Mesenchymal stem cell (in vitro differentiated cells and primary cell): ENCODE measurements at regions not wholly inside any gene's neighbourhood (a gene's known extent, or its start where the extent isn't known, plus 50 kb on each side); places are given as distances from the start of the nearest gene placed in this dataset.

ENCODE experiments used
- DNase-seq: peaks from one replicate; pipeline ENCODE4 v3.0.0-alpha.2; 2013
- H2AFZ ChIP-seq: one replicate; pipeline ENCODE4 v1.6.1; 2013; ENCODE audit warnings: low read depth, mild to moderate bottlenecking, control low read depth, inconsistent platforms, low read length, moderate library complexity
- H2AK5ac ChIP-seq: 2 replicates; pipeline ENCODE4 v1.6.1; 2013; ENCODE audit warnings: low read length, moderate library complexity, mild to moderate bottlenecking, inconsistent platforms; ENCODE audit not compliant: severe bottlenecking
- H2BK120ac ChIP-seq: one replicate; pipeline ENCODE4 v1.6.1; 2013; ENCODE audit warnings: low read depth, mild to moderate bottlenecking, inconsistent platforms, low read length, moderate library complexity
- H2BK12ac ChIP-seq, 2 experiments: one replicate each; pipeline ENCODE4 v1.6.1; 2013; ENCODE audit warnings: inconsistent platforms in 2 of 2, low read length in 2 of 2, mild to moderate bottlenecking in 2 of 2, moderate library complexity in 2 of 2, control low read depth in 1 of 2
- H2BK15ac ChIP-seq: one replicate; pipeline ENCODE4 v1.6.1; 2013; ENCODE audit warnings: mild to moderate bottlenecking, low read depth, inconsistent platforms; ENCODE audit not compliant: poor library complexity, severe bottlenecking
- H2BK5ac ChIP-seq: 2 replicates; pipeline ENCODE4 v1.6.1; 2013; ENCODE audit warnings: low read depth, mild to moderate bottlenecking, low read length, control low read depth, inconsistent platforms; ENCODE audit not compliant: poor library complexity, severe bottlenecking
- H3K14ac ChIP-seq, 2 experiments: one replicate each; pipeline ENCODE4 v1.6.1; 2013; ENCODE audit warnings: inconsistent platforms in 2 of 2, low read length in 2 of 2, control low read depth in 1 of 2, mild to moderate bottlenecking in 1 of 2, moderate library complexity in 1 of 2
- H3K18ac ChIP-seq, 2 experiments: one replicate each; pipeline ENCODE4 v1.6.1; 2013; ENCODE audit warnings: inconsistent platforms in 2 of 2, low read length in 2 of 2, control low read depth in 1 of 2, low read depth in 1 of 2, mild to moderate bottlenecking in 1 of 2
- H3K23ac ChIP-seq, 2 experiments: one replicate each; pipeline ENCODE4 v1.6.1; 2013; ENCODE audit warnings: inconsistent platforms in 2 of 2, low read length in 2 of 2, mild to moderate bottlenecking in 2 of 2, moderate library complexity in 2 of 2, control low read depth in 1 of 2
- H3K27ac ChIP-seq: 2 replicates; pipeline ENCODE4 v1.5.1; 2013; ENCODE audit warnings: mild to moderate bottlenecking, moderate library complexity, low read length, control low read depth, inconsistent platforms; ENCODE audit not compliant: poor library complexity, severe bottlenecking
- H3K27me3 ChIP-seq, 2 experiments: 2 replicates each; pipeline versions ENCODE4 v1.6.1 to v1.7.0; 2013; ENCODE audit warnings: low read length in 2 of 2, mild to moderate bottlenecking in 2 of 2, moderate library complexity in 2 of 2, control low read depth in 1 of 2, inconsistent platforms in 1 of 2; ENCODE audit not compliant: control insufficient read depth in 1 of 2, insufficient read depth in 1 of 2
- H3K36me3 ChIP-seq, 2 experiments: 2 replicates each; pipeline versions ENCODE4 v1.6.1 to v1.7.0; 2013; ENCODE audit warnings: low read length in 2 of 2, control low read depth in 1 of 2, inconsistent platforms in 1 of 2, low read depth in 1 of 2, mild to moderate bottlenecking in 1 of 2; ENCODE audit not compliant: insufficient read depth in 2 of 2, control insufficient read depth in 1 of 2
- H3K4ac ChIP-seq, 2 experiments: one replicate each; pipeline ENCODE4 v1.6.1; 2013; ENCODE audit warnings: inconsistent platforms in 2 of 2, low read length in 2 of 2, mild to moderate bottlenecking in 2 of 2, moderate library complexity in 2 of 2, control low read depth in 1 of 2, low read depth in 1 of 2
- H3K4me1 ChIP-seq: 2 replicates; pipeline ENCODE4 v1.6.1; 2013; ENCODE audit warnings: low read depth, low read length, control low read depth; ENCODE audit not compliant: control insufficient read depth, insufficient read depth
- H3K4me2 ChIP-seq: 2 replicates; pipeline ENCODE4 v1.6.1; 2013; ENCODE audit warnings: low read length, mild to moderate bottlenecking, inconsistent platforms; ENCODE audit not compliant: poor library complexity, severe bottlenecking
- H3K4me3 ChIP-seq, 2 experiments: 2 replicates each; pipeline versions ENCODE4 v1.5.1 to v1.7.0; 2013; ENCODE audit warnings: low read length in 2 of 2, mild to moderate bottlenecking in 2 of 2, control low read depth in 1 of 2, low read depth in 1 of 2; ENCODE audit not compliant: insufficient read depth in 1 of 2
- H3K79me1 ChIP-seq: replicated peaks from 2 replicates; pipeline ENCODE4 v1.6.1; 2013; ENCODE audit warnings: mild to moderate bottlenecking, control low read depth, low read length, inconsistent platforms; ENCODE audit not compliant: poor library complexity, severe bottlenecking
- H3K9ac ChIP-seq: 2 replicates; pipeline ENCODE4 v1.7.0; 2013; ENCODE audit warnings: mild to moderate bottlenecking, low read length, moderate library complexity
- H3K9me3 ChIP-seq: 2 replicates; pipeline ENCODE4 v1.7.0; 2013; ENCODE audit warnings: mild to moderate bottlenecking, low read length; ENCODE audit not compliant: control insufficient read depth
- H4K8ac ChIP-seq: one replicate; pipeline ENCODE4 v1.6.1; 2013; ENCODE audit warnings: inconsistent platforms, mild to moderate bottlenecking, low read length, moderate library complexity
- H4K91ac ChIP-seq: one replicate; pipeline ENCODE4 v1.6.1; 2013; ENCODE audit warnings: mild to moderate bottlenecking, low read length, inconsistent platforms
- WGBS: methylation state at CpG from one replicate; pipeline ENCODE4 v1.1.7; 2013; ENCODE audit warnings: mixed read lengths; 5-methylcytosine and 5-hydroxymethylcytosine counted together

DNA sequence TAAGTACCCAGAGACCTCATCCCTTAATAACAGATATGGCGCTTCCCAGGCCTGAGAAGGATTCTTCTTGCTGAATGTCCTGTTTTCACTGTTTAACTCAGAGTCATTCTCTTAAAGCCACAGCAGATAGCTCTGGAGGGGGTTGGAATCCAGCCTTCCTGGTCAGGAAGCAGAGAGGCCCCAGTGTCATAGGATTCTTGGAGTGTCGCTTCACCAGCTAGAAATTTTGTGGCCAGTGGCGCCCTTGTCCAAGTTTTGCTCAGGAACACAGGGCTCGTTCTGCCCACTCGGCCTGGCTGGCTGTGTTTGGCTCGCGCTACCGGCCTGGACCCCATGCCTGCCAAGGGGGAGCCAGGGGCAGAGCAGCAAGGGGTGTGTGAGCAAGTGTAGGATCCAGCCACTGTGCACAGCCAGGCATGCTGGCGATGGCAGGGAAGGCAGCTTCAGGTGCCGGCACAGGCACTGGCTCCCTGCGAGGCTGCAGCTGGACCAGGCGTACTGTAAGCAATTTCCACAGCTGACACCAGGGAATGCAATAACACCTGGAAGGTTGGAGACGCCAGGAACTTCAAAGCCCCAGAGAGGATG is 214.8 kb upstream of the SESN3 start:
- Histone ChIP-seq H2AFZ (peak overlapping the region; percentile 2), H3K27me3 (peaks cover 0 to 19% of the 10 kb centered on the region in 2 experiments), H3K27ac (no peak overlapping the region), H3K9me3 (no peaks in the 10 kb centered on the region), H3K4me1 (peaks cover 2% of the 10 kb centered on the region), H3K4ac (no peak overlapping the region), H3K36me3 (no peaks in the 10 kb centered on the region), H2BK12ac (peak overlapping the region; percentile 33 to 41), H3K9ac (no peak overlapping the region), H3K4me3 (no peak overlapping the region), H2BK120ac (no peak overlapping the region), H3K4me2 (no peak overlapping the region), H3K14ac (peak overlapping the region in 1 of 2 experiments; percentile 96), H2BK15ac (no peak overlapping the region), H4K8ac (no peak overlapping the region), H3K23ac (no peak overlapping the region), H2AK5ac (no peak overlapping the region), H2BK5ac (no peak overlapping the region), H3K79me1 (no peaks in the 10 kb centered on the region), H3K18ac (peak overlapping the region in 1 of 2 experiments; percentile 24), H4K91ac (peak overlapping the region; percentile 90)
- 89% methylated on average over 13 of the region's 13 CpGs for WGBS
- DNase-seq, result no peak

GRCh38 chr11:95444309-95445241 is 213.6 kb upstream of the SESN3 start:
- Histone ChIP-seq H2BK120ac (no peak overlapping the region), H3K9me3 (no peaks in the 10 kb centered on the region), H4K8ac (no peak overlapping the region), H3K4me2 (no peak overlapping the region), H3K4me1 (peaks cover 2% of the 10 kb centered on the region), H2AFZ (no peak overlapping the region), H3K18ac (no peak overlapping the region), H4K91ac (no peak overlapping the region), H2BK12ac (no peak overlapping the region), H3K27ac (no peak overlapping the region), H3K23ac (no peak overlapping the region), H3K79me1 (no peaks in the 10 kb centered on the region), H2AK5ac (no peak overlapping the region), H3K4me3 (no peak overlapping the region), H3K4ac (no peak overlapping the region), H3K14ac (no peak overlapping the region), H3K27me3 (peaks cover 0 to 19% of the 10 kb centered on the region in 2 experiments), H2BK5ac (no peak overlapping the region), H3K9ac (no peak overlapping the region), H3K36me3 (no peaks in the 10 kb centered on the region), H2BK15ac (no peak overlapping the region)
- WGBS, result 54% methylated on average over 3 of the region's 5 CpGs
- no peak for DNase-seq

GRCh38 chr11:95443386-95443785 is 212.4 kb upstream of the SESN3 start:
- Histone ChIP-seq H3K9me3 (no peaks in the 10 kb centered on the region), H2BK5ac (no peak overlapping the region), H3K4ac (no peak overlapping the region), H3K36me3 (no peaks in the 10 kb centered on the region), H2BK120ac (no peak overlapping the region), H3K4me3 (no peak overlapping the region), H3K18ac (no peak overlapping the region), H2AFZ (no peak overlapping the region), H2BK12ac (no peak overlapping the region), H2BK15ac (no peak overlapping the region), H3K4me2 (no peak overlapping the region), H3K14ac (no peak overlapping the region), H4K91ac (no peak overlapping the region), H3K9ac (no peak overlapping the region), H4K8ac (no peak overlapping the region), H2AK5ac (no peak overlapping the region), H3K4me1 (peaks cover 2% of the 10 kb centered on the region), H3K79me1 (no peaks in the 10 kb centered on the region), H3K23ac (no peak overlapping the region), H3K27me3 (peaks cover 0 to 19% of the 10 kb centered on the region in 2 experiments), H3K27ac (no peak overlapping the region)
- 89% methylated on average over 4 of the region's 5 CpGs for WGBS
- no peak for DNase-seq

GRCh38 chr11:95442531-95443050 is 211.6 kb upstream of the SESN3 start:
- Histone ChIP-seq H4K8ac (no peak overlapping the region), H4K91ac (no peak overlapping the region), H2BK15ac (no peak overlapping the region), H2AK5ac (no peak overlapping the region), H3K14ac (no peak overlapping the region), H2BK120ac (no peak overlapping the region), H3K4ac (no peak overlapping the region), H2BK12ac (no peak overlapping the region), H2AFZ (no peak overlapping the region), H3K27ac (no peak overlapping the region), H2BK5ac (no peak overlapping the region), H3K9me3 (no peaks in the 10 kb centered on the region), H3K4me1 (peaks cover 2% of the 10 kb centered on the region), H3K27me3 (peaks cover 0 to 19% of the 10 kb centered on the region in 2 experiments), H3K79me1 (no peaks in the 10 kb centered on the region), H3K9ac (no peak overlapping the region), H3K4me3 (no peak overlapping the region), H3K4me2 (no peak overlapping the region), H3K23ac (no peak overlapping the region), H3K18ac (no peak overlapping the region), H3K36me3 (no peaks in the 10 kb centered on the region)
- 87% methylated on average over 2 of the region's 3 CpGs for WGBS
- no peak for DNase-seq
